ENCODE measurements at regions not wholly inside any gene's neighbourhood (a gene's known extent, or its start where the extent isn't known, plus 50 kb on each side); places are given as distances from the start of the nearest gene placed in this dataset.

GRCh38 chr1:87903242-87903641 lies 574.6 kb downstream of the LMO4 start:
- no peak for TF ChIP-seq CTCF (IDR thresholded peaks at IDR 0.05; ENCODE audit: insufficient read depth, low read length)
- no peak for TF ChIP-seq POLR2AphosphoS5 (IDR thresholded peaks at IDR 0.05; ENCODE audit: low read depth)
- TF ChIP-seq SPI1 (IDR thresholded peaks at IDR 0.05; ENCODE audit: borderline replicate concordance, low read depth), result no peak
- TF ChIP-seq REST (IDR thresholded peaks at IDR 0.05; ENCODE audit: insufficient replicate concordance, low read depth), result no peak
- no peak for TF ChIP-seq GABPA (IDR thresholded peaks at IDR 0.05; ENCODE audit: low read depth)

All from HL-60 (cell line).